ENCODE measurements at regions not wholly inside any gene's neighbourhood (a gene's known extent, or its start where the extent isn't known, plus 50 kb on each side); places are given as distances from the start of the nearest gene placed in this dataset.
A peak's percentile ranks its signal among the peaks of the same experiment; 100 is the strongest.

DNA sequence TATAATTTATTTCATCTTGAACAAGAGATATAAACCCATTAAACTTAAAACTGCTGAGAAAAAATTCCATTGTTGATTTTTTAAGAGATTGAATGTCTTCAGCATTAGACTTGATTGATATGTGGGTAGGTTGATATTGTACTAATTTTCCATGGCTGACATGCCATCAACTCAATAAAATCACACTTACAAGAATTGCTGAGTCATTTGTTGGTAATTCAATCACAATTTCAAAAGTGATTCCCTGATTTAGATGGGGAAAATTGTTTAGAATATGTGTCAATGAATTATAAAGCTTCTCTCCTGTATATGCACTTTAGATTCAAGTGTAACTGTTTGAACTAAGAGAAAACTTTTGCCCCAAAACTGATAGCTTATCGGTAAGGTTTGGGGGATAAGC is 223.5 kb upstream of the NCAM2 start:
- TF ChIP-seq, protein P1, sequence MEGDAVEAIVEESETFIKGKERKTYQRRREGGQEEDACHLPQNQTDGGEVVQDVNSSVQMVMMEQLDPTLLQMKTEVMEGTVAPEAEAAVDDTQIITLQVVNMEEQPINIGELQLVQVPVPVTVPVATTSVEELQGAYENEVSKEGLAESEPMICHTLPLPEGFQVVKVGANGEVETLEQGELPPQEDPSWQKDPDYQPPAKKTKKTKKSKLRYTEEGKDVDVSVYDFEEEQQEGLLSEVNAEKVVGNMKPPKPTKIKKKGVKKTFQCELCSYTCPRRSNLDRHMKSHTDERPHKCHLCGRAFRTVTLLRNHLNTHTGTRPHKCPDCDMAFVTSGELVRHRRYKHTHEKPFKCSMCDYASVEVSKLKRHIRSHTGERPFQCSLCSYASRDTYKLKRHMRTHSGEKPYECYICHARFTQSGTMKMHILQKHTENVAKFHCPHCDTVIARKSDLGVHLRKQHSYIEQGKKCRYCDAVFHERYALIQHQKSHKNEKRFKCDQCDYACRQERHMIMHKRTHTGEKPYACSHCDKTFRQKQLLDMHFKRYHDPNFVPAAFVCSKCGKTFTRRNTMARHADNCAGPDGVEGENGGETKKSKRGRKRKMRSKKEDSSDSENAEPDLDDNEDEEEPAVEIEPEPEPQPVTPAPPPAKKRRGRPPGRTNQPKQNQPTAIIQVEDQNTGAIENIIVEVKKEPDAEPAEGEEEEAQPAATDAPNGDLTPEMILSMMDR (IDR thresholded peaks at IDR 0.05): no peak
- ATAC-seq (no peak), DNase-seq (no peak)
- H3K4me3 ChIP-seq: no peak overlapping the region
- no peaks in the 10 kb centered on the region for H3K4me1 ChIP-seq
- intact Hi-C loops (cut with DNase I): no loop called here
- H3K27me3 ChIP-seq: no peaks in the 10 kb centered on the region
- H3K9me3 ChIP-seq: peaks cover 0 to 47% of the 10 kb centered on the region in 2 donors
- H3K27ac ChIP-seq: no peak overlapping the region
- no peaks in the 10 kb centered on the region for H3K36me3 ChIP-seq

DNA sequence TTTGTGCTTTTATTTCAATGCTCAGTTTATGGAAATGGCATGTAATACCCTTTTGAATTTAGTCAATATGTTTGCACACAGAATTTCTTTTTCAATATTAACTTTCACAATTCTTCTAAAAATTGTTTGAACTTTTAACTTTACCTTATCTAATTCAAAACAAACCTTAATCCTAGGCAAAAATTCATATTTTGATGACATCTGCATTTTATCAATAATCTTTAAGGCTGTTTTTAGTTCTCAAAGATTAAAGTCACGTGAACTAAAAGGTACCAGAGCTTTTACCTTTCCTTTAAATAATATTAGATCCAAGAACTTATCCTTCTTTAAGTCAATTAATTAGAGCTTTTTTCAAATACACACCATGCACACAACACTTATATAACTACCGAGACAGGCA is 218.9 kb upstream of the NCAM2 start:
- no peak for ATAC-seq
- no peak overlapping the region for H3K4me3 ChIP-seq
- intact Hi-C loops (cut with DNase I): no loop called here
- TF ChIP-seq, protein P1 (IDR thresholded peaks at IDR 0.05): no peak
- no peaks in the 10 kb centered on the region for H3K27me3 ChIP-seq
- no peaks in the 10 kb centered on the region for H3K36me3 ChIP-seq
- no peaks in the 10 kb centered on the region for H3K4me1 ChIP-seq
- no peak for DNase-seq
- peaks cover 0 to 49% of the 10 kb centered on the region in 2 donors for H3K9me3 ChIP-seq
- no peak overlapping the region for H3K27ac ChIP-seq

DNA sequence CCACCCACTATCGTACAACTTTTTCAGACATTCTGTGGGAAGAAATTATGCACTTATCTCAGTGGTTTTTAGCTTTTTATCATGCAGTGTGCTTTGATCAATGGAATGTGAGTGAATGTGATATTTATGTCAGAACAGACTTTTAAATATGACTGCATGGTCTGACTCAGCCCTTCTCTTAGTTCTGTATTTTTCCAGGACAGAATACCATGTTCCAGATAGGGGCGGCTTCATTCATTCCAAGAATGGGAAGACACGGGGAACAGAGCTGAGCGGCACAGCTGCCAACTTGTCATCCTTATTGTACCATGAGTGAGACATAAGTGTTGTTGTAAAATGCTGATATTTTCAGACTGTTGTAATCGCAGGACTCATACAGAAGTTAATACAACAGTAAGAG is 214.6 kb upstream of the NCAM2 start:
- peaks cover 0 to 32% of the 10 kb centered on the region in 2 donors for H3K9me3 ChIP-seq
- H3K27ac ChIP-seq: no peak overlapping the region
- no peaks in the 10 kb centered on the region for H3K27me3 ChIP-seq
- TF ChIP-seq, protein P1 (IDR thresholded peaks at IDR 0.05): no peak
- no peaks in the 10 kb centered on the region for H3K4me1 ChIP-seq
- ATAC-seq (no peak), DNase-seq (no peak)
- H3K4me3 ChIP-seq: no peak overlapping the region
- no peaks in the 10 kb centered on the region for H3K36me3 ChIP-seq
- intact Hi-C loops (cut with DNase I): no loop called here

DNA sequence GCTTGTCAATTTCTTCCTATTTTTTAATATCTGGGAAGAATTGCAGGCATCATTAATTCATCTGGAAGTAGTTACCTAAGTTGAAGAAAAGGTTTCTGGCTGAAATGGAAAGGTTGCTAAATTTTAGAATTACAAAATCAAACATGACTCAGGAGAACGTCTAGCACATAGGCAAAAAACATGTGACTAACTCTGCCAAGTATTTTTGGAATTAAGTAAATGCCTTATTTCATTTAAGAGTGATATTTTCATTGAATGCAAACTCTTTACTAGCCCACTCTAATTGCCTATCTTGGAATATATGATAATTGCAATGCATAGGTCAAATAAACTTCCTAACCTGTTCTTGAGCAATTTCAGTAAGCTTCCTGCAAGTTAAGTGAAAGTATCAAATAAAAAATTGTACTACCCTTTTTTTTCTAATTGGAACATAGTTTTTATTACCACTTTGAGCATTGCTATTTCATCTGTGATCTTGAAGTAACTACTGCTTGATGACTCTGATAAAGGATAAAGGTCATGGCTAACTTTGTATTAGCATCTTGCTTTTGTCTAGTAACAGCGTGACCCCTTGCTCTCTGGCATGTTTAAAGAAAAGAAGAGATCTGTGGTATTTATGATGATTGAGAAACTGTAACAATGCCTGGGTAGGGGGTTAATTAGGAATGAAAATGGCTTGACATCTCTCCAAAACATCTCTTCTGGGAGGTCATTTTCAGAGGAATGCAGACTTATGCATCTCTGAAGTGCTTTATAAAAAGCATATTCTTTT is 208.3 kb upstream of the NCAM2 start:
- no peaks in the 10 kb centered on the region for H3K27me3 ChIP-seq
- DNase-seq (peak in 1 of 4 donors; percentile 13), ATAC-seq (no peak)
- H3K36me3 ChIP-seq: no peaks in the 10 kb centered on the region
- TF ChIP-seq, protein P1 (IDR thresholded peaks at IDR 0.05): no peak
- H3K9me3 ChIP-seq: peaks cover 0 to 8% of the 10 kb centered on the region in 2 donors
- H3K27ac ChIP-seq: no peak overlapping the region
- no peaks in the 10 kb centered on the region for H3K4me1 ChIP-seq
- intact Hi-C loops (cut with DNase I): no loop called here
- H3K4me3 ChIP-seq: no peak overlapping the region

DNA sequence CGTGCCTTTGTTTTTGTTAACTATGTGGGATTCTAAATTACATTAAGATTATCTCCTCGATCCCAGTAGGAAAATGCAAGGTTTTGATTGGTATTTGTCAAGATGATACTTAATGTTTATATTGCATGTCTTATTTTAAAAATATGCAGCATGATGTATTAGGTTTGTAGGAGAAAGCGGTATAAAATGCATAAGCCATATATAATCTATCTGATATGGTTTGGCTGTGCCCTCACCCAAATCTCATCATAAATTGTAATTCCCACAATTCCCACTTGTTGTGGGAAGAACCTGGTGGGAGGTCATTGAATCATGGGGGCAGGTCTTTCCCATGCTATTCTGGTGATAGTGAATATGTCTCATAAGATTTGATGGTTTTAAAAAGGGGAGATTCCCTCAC is 198.1 kb upstream of the NCAM2 start:
- no peaks in the 10 kb centered on the region for H3K4me1 ChIP-seq
- intact Hi-C loops (cut with DNase I): no loop called here
- no peaks in the 10 kb centered on the region for H3K27me3 ChIP-seq
- no peak for DNase-seq
- no peak for ATAC-seq
- no peak overlapping the region for H3K27ac ChIP-seq
- TF ChIP-seq, protein P1 (IDR thresholded peaks at IDR 0.05): no peak
- no peaks in the 10 kb centered on the region for H3K36me3 ChIP-seq
- peaks cover 0 to 3% of the 10 kb centered on the region in 2 donors for H3K9me3 ChIP-seq
- no peak overlapping the region for H3K4me3 ChIP-seq

Data from left lung (tissue), 4 donors.